ENCODE measurements at regions not wholly inside any gene's neighbourhood (a gene's known extent, or its start where the extent isn't known, plus 50 kb on each side); places are given as distances from the start of the nearest gene placed in this dataset.
"Not testable (repeated sequence)": the region's sequence is repeated elsewhere in the genome, so short reads cannot be mapped to it uniquely, and the experiment has no call there.

DNA sequence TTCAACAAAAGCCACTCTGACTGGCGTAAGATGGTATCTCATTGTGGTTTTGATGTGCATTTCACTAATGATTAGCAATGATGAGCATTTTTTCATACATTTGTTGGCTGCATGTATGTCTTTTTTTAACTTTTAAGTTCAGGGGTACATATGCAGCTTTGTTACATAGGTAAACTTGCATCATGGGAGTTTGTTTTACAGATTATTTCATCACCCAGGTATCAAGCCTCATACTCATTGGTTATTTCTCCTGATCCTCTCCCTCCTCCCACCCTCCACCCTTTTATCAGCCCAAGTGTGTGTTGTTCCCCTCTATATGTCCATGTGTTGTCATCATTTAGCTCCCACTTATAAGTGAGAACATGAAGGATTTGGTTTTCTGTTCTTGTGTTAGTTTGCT lies 154.1 kb upstream of the POGK start:
- H3K79me2 ChIP-seq (ENCODE audit: insufficient read depth, low read length): no peaks in the 10 kb centered on the region
- TF ChIP-seq CTCF (IDR thresholded peaks at IDR 0.05; ENCODE audit: insufficient read depth, low read depth, low read length): no peak
- TF ChIP-seq EZH2 (IDR thresholded peaks at IDR 0.05; ENCODE audit: insufficient read depth, low read length): no peak
- no peak overlapping the region for H3K27ac Mint-ChIP-seq (ENCODE audit: unreplicated experiment)
- no peak overlapping the region for H3K4me3 ChIP-seq (ENCODE audit: insufficient read depth, low read depth, low read length)
- no peak overlapping the region for H3K27ac ChIP-seq (ENCODE audit: low read depth, low read length)
- H2AFZ ChIP-seq (ENCODE audit: low read depth, low read length): no peak overlapping the region
- H3K27me3 Mint-ChIP-seq (ENCODE audit: low read depth, unreplicated experiment): peaks cover 2% of the 10 kb centered on the region
- H3K4me3 Mint-ChIP-seq (ENCODE audit: unreplicated experiment): no peak overlapping the region
- H3K4me1 Mint-ChIP-seq (ENCODE audit: low read depth, unreplicated experiment): no peaks in the 10 kb centered on the region
- H3K4me2 ChIP-seq (ENCODE audit: low read length): no peak overlapping the region
- no peak for DNase-seq (ENCODE audit: low read depth)
- no peaks in the 10 kb centered on the region for H3K36me3 Mint-ChIP-seq (ENCODE audit: low read depth, unreplicated experiment)
- H3K36me3 ChIP-seq (ENCODE audit: insufficient read depth, low read length): no peaks in the 10 kb centered on the region
- peaks cover 3% of the 10 kb centered on the region for H3K9me3 ChIP-seq (ENCODE audit: insufficient read depth, low read depth, low read length)
- H4K20me1 ChIP-seq (ENCODE audit: insufficient read depth, low read length): no peaks in the 10 kb centered on the region
- FAIRE-seq: no peak
- no peaks in the 10 kb centered on the region for H3K4me1 ChIP-seq (ENCODE audit: insufficient read depth, low read length)
- no peaks in the 10 kb centered on the region for H3K9me3 Mint-ChIP-seq (ENCODE audit: unreplicated experiment)
- no peak overlapping the region for H3K9ac ChIP-seq (ENCODE audit: low read length)
- H3K27me3 ChIP-seq (ENCODE audit: insufficient read depth, low read length): no peaks in the 10 kb centered on the region

GRCh38 chr1:166685891-166686290 lies 153.4 kb upstream of the POGK start:
- H4K20me1 ChIP-seq (ENCODE audit: insufficient read depth, low read length): not testable (repeated sequence)

GRCh38 chr1:166690596-166690995 lies 148.7 kb upstream of the POGK start:
- H3K4me1 Mint-ChIP-seq (ENCODE audit: low read depth, unreplicated experiment); H3K9me3 Mint-ChIP-seq (ENCODE audit: unreplicated experiment); H3K4me3 Mint-ChIP-seq (ENCODE audit: unreplicated experiment); H3K27me3 Mint-ChIP-seq (ENCODE audit: low read depth, unreplicated experiment); DNase-seq (ENCODE audit: low read depth); H4K20me1 ChIP-seq (ENCODE audit: insufficient read depth, low read length); H3K27ac Mint-ChIP-seq (ENCODE audit: unreplicated experiment); H3K36me3 Mint-ChIP-seq (ENCODE audit: low read depth, unreplicated experiment); H2AFZ ChIP-seq (ENCODE audit: low read depth, low read length); H3K9ac ChIP-seq (ENCODE audit: low read length); FAIRE-seq; H3K27ac ChIP-seq (ENCODE audit: low read depth, low read length); H3K9me3 ChIP-seq (ENCODE audit: insufficient read depth, low read depth, low read length); H3K4me1 ChIP-seq (ENCODE audit: insufficient read depth, low read length); H3K4me2 ChIP-seq (ENCODE audit: low read length); H3K36me3 ChIP-seq (ENCODE audit: insufficient read depth, low read length); H3K79me2 ChIP-seq (ENCODE audit: insufficient read depth, low read length); H3K4me3 ChIP-seq (ENCODE audit: insufficient read depth, low read depth, low read length); H3K27me3 ChIP-seq (ENCODE audit: insufficient read depth, low read length): not testable (repeated sequence)

More at GRCh38 chr1:166685891-166686290, 153.4 kb upstream of the POGK start:
- H3K9me3 ChIP-seq (ENCODE audit: insufficient read depth, low read depth, low read length); H3K4me2 ChIP-seq (ENCODE audit: low read length); FAIRE-seq; H3K4me3 Mint-ChIP-seq (ENCODE audit: unreplicated experiment); H3K36me3 ChIP-seq (ENCODE audit: insufficient read depth, low read length); H3K27me3 Mint-ChIP-seq (ENCODE audit: low read depth, unreplicated experiment); H2AFZ ChIP-seq (ENCODE audit: low read depth, low read length); H3K9me3 Mint-ChIP-seq (ENCODE audit: unreplicated experiment); H3K4me1 ChIP-seq (ENCODE audit: insufficient read depth, low read length); H3K27ac ChIP-seq (ENCODE audit: low read depth, low read length); H3K36me3 Mint-ChIP-seq (ENCODE audit: low read depth, unreplicated experiment); H3K4me1 Mint-ChIP-seq (ENCODE audit: low read depth, unreplicated experiment); H3K27ac Mint-ChIP-seq (ENCODE audit: unreplicated experiment); H3K9ac ChIP-seq (ENCODE audit: low read length); H3K27me3 ChIP-seq (ENCODE audit: insufficient read depth, low read length); DNase-seq (ENCODE audit: low read depth); H3K79me2 ChIP-seq (ENCODE audit: insufficient read depth, low read length); H3K4me3 ChIP-seq (ENCODE audit: insufficient read depth, low read depth, low read length): not testable (repeated sequence)

DNA sequence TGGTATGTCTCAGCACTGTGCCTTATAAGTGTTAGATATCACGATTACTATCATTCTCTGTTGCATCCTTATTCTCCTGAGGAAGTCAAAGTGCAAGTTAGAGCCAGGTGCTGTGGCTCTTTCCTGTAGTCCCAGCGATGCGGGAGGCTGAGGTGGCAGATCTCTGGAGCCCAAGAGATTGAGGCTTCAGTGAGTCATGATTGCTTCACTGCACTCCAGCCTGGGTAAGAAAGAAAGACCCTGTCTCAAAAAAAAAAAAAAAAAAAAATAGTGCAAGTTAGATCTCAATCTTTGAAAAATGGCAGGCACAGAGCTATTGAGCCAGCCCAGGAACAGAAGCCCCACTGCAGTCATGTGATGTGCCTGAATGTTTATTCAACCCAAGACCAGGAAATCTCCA lies 147.8 kb upstream of the POGK start:
- Histone ChIP-seq H3K4me1 (ENCODE audit: insufficient read depth, low read length) (no peaks in the 10 kb centered on the region), H2AFZ (ENCODE audit: low read depth, low read length) (no peak overlapping the region), H3K79me2 (ENCODE audit: insufficient read depth, low read length) (no peaks in the 10 kb centered on the region), H3K4me2 (ENCODE audit: low read length) (no peak overlapping the region), H3K27me3 (ENCODE audit: insufficient read depth, low read length) (no peaks in the 10 kb centered on the region), H3K9ac (ENCODE audit: low read length) (no peak overlapping the region), H3K27ac (ENCODE audit: low read depth, low read length) (no peak overlapping the region), H4K20me1 (ENCODE audit: insufficient read depth, low read length) (no peaks in the 10 kb centered on the region), H3K4me3 (ENCODE audit: insufficient read depth, low read depth, low read length) (no peak overlapping the region), H3K9me3 (ENCODE audit: insufficient read depth, low read depth, low read length) (no peaks in the 10 kb centered on the region), H3K36me3 (ENCODE audit: insufficient read depth, low read length) (no peaks in the 10 kb centered on the region)
- Mint-ChIP-seq H3K27ac (ENCODE audit: unreplicated experiment) (no peak overlapping the region), H3K4me3 (ENCODE audit: unreplicated experiment) (no peak overlapping the region), H3K36me3 (ENCODE audit: low read depth, unreplicated experiment) (no peaks in the 10 kb centered on the region), H3K4me1 (ENCODE audit: low read depth, unreplicated experiment) (no peaks in the 10 kb centered on the region), H3K27me3 (ENCODE audit: low read depth, unreplicated experiment) (peaks cover 2% of the 10 kb centered on the region), H3K9me3 (ENCODE audit: unreplicated experiment) (no peaks in the 10 kb centered on the region)
- TF ChIP-seq CTCF (IDR thresholded peaks at IDR 0.05; ENCODE audit: insufficient read depth, low read depth, low read length): no peak
- no peak for TF ChIP-seq EZH2 (IDR thresholded peaks at IDR 0.05; ENCODE audit: insufficient read depth, low read length)
- FAIRE-seq (no peak), DNase-seq (ENCODE audit: low read depth) (no peak)
